ENCODE measurements at regions not wholly inside any gene's neighbourhood (a gene's known extent, or its start where the extent isn't known, plus 50 kb on each side); places are given as distances from the start of the nearest gene placed in this dataset.

DNA sequence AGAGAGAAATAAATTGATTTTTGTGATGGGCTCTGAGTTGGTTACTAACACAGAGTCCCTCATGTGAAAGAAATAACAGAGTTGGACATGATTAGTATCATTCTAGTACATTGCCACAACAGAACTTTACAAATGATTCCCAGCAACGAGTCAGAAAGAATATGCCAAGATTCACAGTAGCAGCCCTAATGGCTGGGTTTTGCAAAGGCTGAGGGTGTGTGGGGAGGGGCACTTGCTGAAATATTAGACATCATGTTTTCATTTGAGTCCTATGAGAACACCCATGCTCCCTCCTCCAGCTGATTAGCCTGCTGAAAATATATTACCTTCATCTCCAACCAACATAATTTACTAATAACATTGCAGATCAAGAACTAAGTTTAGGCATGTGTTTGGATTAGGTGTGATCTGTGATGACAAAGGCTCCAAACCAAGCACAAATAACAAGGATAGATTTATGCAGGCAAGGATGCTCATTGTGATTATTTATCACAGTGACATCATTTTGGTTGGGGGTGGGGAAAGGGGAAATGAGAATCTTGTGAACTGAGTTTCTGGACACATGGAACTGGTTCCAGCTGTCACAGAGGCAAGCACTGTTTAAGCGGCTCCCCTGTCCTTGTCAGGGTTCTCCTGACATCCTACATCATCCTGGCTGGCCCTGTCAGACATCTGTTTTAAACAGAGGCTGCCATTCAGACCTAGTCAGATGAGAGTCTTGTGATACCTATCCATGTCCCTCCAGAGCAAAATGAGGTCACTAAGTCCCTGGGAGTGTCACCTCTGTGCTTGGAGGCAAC is 205.8 kb upstream of the NCKAP5 start:
- TF ChIP-seq, protein P1, sequence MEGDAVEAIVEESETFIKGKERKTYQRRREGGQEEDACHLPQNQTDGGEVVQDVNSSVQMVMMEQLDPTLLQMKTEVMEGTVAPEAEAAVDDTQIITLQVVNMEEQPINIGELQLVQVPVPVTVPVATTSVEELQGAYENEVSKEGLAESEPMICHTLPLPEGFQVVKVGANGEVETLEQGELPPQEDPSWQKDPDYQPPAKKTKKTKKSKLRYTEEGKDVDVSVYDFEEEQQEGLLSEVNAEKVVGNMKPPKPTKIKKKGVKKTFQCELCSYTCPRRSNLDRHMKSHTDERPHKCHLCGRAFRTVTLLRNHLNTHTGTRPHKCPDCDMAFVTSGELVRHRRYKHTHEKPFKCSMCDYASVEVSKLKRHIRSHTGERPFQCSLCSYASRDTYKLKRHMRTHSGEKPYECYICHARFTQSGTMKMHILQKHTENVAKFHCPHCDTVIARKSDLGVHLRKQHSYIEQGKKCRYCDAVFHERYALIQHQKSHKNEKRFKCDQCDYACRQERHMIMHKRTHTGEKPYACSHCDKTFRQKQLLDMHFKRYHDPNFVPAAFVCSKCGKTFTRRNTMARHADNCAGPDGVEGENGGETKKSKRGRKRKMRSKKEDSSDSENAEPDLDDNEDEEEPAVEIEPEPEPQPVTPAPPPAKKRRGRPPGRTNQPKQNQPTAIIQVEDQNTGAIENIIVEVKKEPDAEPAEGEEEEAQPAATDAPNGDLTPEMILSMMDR (conservative IDR thresholded peaks at IDR 0.05 in 1 of 2, IDR thresholded peaks at IDR 0.05 in 1 of 2; ENCODE audit: low read depth in 1 of 2, low read length in 2 of 2) = no peak
- no peak for TF ChIP-seq EZH2 (IDR thresholded peaks at IDR 0.05; ENCODE audit: low read length, missing control alignments)
